H9 (cell line): ENCODE measurements at regions not wholly inside any gene's neighbourhood (a gene's known extent, or its start where the extent isn't known, plus 50 kb on each side); places are given as distances from the start of the nearest gene placed in this dataset.

ENCODE experiments used
- DNase-seq: peaks from one replicate; pipeline ENCODE4 v3.0.0-alpha.2; 2017
- H2AFZ ChIP-seq: one replicate; pipeline ENCODE4 v1.6.1; 2013; ENCODE audit warnings: mild to moderate bottlenecking, low read length, control low read depth, moderate library complexity
- H2AK5ac ChIP-seq: 2 replicates; pipeline ENCODE4 v1.6.1; 2013; ENCODE audit warnings: low read length, control low read depth, mixed read lengths; ENCODE audit not compliant: insufficient read length
- H2BK120ac ChIP-seq: one replicate; pipeline ENCODE4 v1.6.1; 2013; ENCODE audit warnings: low read depth, mild to moderate bottlenecking, low read length, control low read depth, inconsistent platforms; ENCODE audit not compliant: poor library complexity, severe bottlenecking
- H2BK12ac ChIP-seq: 2 replicates; pipeline ENCODE4 v1.6.1; 2013; ENCODE audit warnings: low read length, control low read depth, mixed read lengths, low read depth; ENCODE audit not compliant: insufficient read length
- H2BK15ac ChIP-seq: 2 replicates; pipeline ENCODE4 v1.6.1; 2013; ENCODE audit warnings: low read depth, low read length, control low read depth
- H2BK20ac ChIP-seq: one replicate; pipeline ENCODE4 v1.6.1; 2013; ENCODE audit warnings: low read depth, mild to moderate bottlenecking, low read length, control low read depth, inconsistent platforms; ENCODE audit not compliant: poor library complexity, severe bottlenecking
- H2BK5ac ChIP-seq: 2 replicates; pipeline ENCODE4 v1.6.1; 2013; ENCODE audit warnings: low read length, control low read depth, mixed read lengths; ENCODE audit not compliant: insufficient read length
- H3K14ac ChIP-seq: 2 replicates; pipeline ENCODE4 v1.6.1; 2013; ENCODE audit warnings: low read length, control low read depth; ENCODE audit not compliant: insufficient read depth
- H3K18ac ChIP-seq: 2 replicates; pipeline ENCODE4 v1.6.1; 2013; ENCODE audit warnings: low read depth, mild to moderate bottlenecking, mixed read lengths, low read length, control low read depth; ENCODE audit not compliant: insufficient read length
- H3K23ac ChIP-seq: 2 replicates; pipeline ENCODE4 v1.6.1; 2013; ENCODE audit warnings: low read length, control low read depth, mixed read lengths, low read depth; ENCODE audit not compliant: insufficient read length
- H3K23me2 ChIP-seq: 2 replicates; pipeline ENCODE4 v1.6.1; 2013; ENCODE audit warnings: low read depth, mild to moderate bottlenecking, mixed read lengths, low read length, control low read depth; ENCODE audit not compliant: insufficient read length, poor library complexity, severe bottlenecking
- H3K27ac ChIP-seq: 2 replicates; pipeline ENCODE4 v1.5.1; 2013; ENCODE audit warnings: low read length, control low read depth, mixed read lengths, low read depth; ENCODE audit not compliant: insufficient read length
- H3K27me3 ChIP-seq: 2 replicates; pipeline ENCODE4 v1.6.1; 2013; ENCODE audit warnings: low read length, control low read depth, inconsistent platforms; ENCODE audit not compliant: insufficient read depth
- H3K4ac ChIP-seq: 2 replicates; pipeline ENCODE4 v1.6.1; 2013; ENCODE audit warnings: low read depth, mild to moderate bottlenecking, control low read depth, inconsistent platforms, low read length, moderate library complexity
- H3K4me1 ChIP-seq: 2 replicates; pipeline ENCODE4 v1.6.1; 2013; ENCODE audit warnings: low read length, control low read depth, inconsistent platforms; ENCODE audit not compliant: insufficient read depth
- H3K4me2 ChIP-seq: 2 replicates; pipeline ENCODE4 v1.6.1; 2013; ENCODE audit warnings: low read length, control low read depth, mixed read lengths; ENCODE audit not compliant: insufficient read length, insufficient read depth
- H3K56ac ChIP-seq: 2 replicates; pipeline ENCODE4 v1.6.1; 2013; ENCODE audit warnings: low read depth, mild to moderate bottlenecking, mixed read lengths, low read length, control low read depth; ENCODE audit not compliant: insufficient read length
- H3K79me1 ChIP-seq: 2 replicates; pipeline ENCODE4 v1.6.1; 2013; ENCODE audit warnings: low read depth, mild to moderate bottlenecking, moderate library complexity, low read length, control low read depth, inconsistent platforms; ENCODE audit not compliant: insufficient read depth, poor library complexity, severe bottlenecking
- H3K79me2 ChIP-seq: 2 replicates; pipeline ENCODE4 v1.6.1; 2013; ENCODE audit warnings: low read length, control low read depth, inconsistent platforms; ENCODE audit not compliant: insufficient read depth
- H3K9ac ChIP-seq: 2 replicates; pipeline ENCODE4 v1.6.1; 2013; ENCODE audit warnings: low read length, control low read depth, mixed read lengths; ENCODE audit not compliant: insufficient read length; ENCODE audit errors: extremely low read depth
- H3K9me3 ChIP-seq: one replicate; pipeline ENCODE4 v1.6.1; 2013; ENCODE audit warnings: low read depth, low read length, inconsistent platforms; ENCODE audit not compliant: control insufficient read depth
- H3T11ph ChIP-seq: one replicate; pipeline ENCODE4 v1.6.1; 2013; ENCODE audit warnings: mild to moderate bottlenecking, low read length, control low read depth, inconsistent platforms
- H4K20me1 ChIP-seq: one replicate; pipeline ENCODE4 v1.6.1; 2013; ENCODE audit not compliant: control insufficient read depth, insufficient read length, insufficient read depth
- H4K5ac ChIP-seq: 2 replicates; pipeline ENCODE4 v1.6.1; 2013; ENCODE audit warnings: low read depth, mild to moderate bottlenecking, mixed read lengths, low read length, control low read depth; ENCODE audit not compliant: insufficient read length
- H4K8ac ChIP-seq: replicated peaks from 2 replicates; pipeline ENCODE4 v1.6.1; 2013; ENCODE audit warnings: low read length, control low read depth, mixed read lengths, low read depth; ENCODE audit not compliant: insufficient read length
- H4K91ac ChIP-seq: 2 replicates; pipeline ENCODE4 v1.6.1; 2013; ENCODE audit warnings: low read depth, mild to moderate bottlenecking, moderate library complexity, mixed read lengths, low read length, control low read depth; ENCODE audit not compliant: insufficient read length
- H3K27ac Mint-ChIP-seq, 3 experiments: 2 replicates in 2 of 3; 3 replicates in 1 of 3; pipeline ENCODE4 v1.8.0; 2020 to 2021; ENCODE audit warnings: mixed read lengths in 3 of 3, mild to moderate bottlenecking in 1 of 3, moderate library complexity in 1 of 3
- H3K27me3 Mint-ChIP-seq: 2 replicates; pipeline ENCODE4 v1.8.0; 2021; ENCODE audit warnings: low read depth, mild to moderate bottlenecking, moderate library complexity, mixed read lengths
- H3K36me3 Mint-ChIP-seq, 3 experiments: 2 replicates in 2 of 3; 3 replicates in 1 of 3; pipeline ENCODE4 v1.8.0; 2020 to 2021; ENCODE audit warnings: low read depth in 3 of 3, mixed read lengths in 3 of 3; ENCODE audit not compliant: insufficient read depth in 1 of 3
- H3K4me1 Mint-ChIP-seq, 2 experiments: 2 replicates each; pipeline ENCODE4 v1.8.0; 2020; ENCODE audit warnings: mixed read lengths in 2 of 2
- H3K4me3 Mint-ChIP-seq, 2 experiments: 2 replicates in 1 of 2; 3 replicates in 1 of 2; pipeline ENCODE4 v1.8.0; 2020 to 2021; ENCODE audit warnings: mild to moderate bottlenecking in 2 of 2, mixed read lengths in 2 of 2, moderate library complexity in 1 of 2
- H3K9me3 Mint-ChIP-seq, 2 experiments: 2 replicates in 1 of 2; 3 replicates in 1 of 2; pipeline ENCODE4 v1.8.0; 2020; ENCODE audit warnings: mild to moderate bottlenecking in 2 of 2, mixed read lengths in 2 of 2, moderate library complexity in 1 of 2
- CTCF ChIP-seq: fragments of 200-600 bp; sonication (generic); conservative IDR thresholded peaks from 3 replicates; pipeline ENCODE4 v1.8.0; 2021; ENCODE audit warnings: antibody characterized with exemption, mild to moderate bottlenecking
- WGBS: extraction: QIAGEN DNeasy Blood & Tissue Kit; methylation state at CpG from one replicate; pipeline ENCODE4 v1.1.7; 2013; ENCODE audit warnings: missing lambda C conversion rate, low lambda C conversion rate, mixed read lengths; ENCODE audit not compliant: insufficient read length; ENCODE audit errors: extremely low coverage; 5-methylcytosine and 5-hydroxymethylcytosine counted together

- no peak for DNase-seq
- no CpG with 5 or more reads among the region's 1 CpG for WGBS
- H3K9me3 Mint-ChIP-seq, result peaks cover 14 to 21% of the 10 kb centered on the region in 2 experiments; a peak in 4 of 5 replicates
These were observed 404.9 kb downstream of the LTN1 start for GRCh38 chr21:28587748-28588147.

More at GRCh38 chr21:28587748-28588147, 404.9 kb downstream of the LTN1 start:
- Mint-ChIP-seq H3K4me1 (peaks cover 31 to 37% of the 10 kb centered on the region in 2 experiments), H3K4me3 (no peak overlapping the region), H3K36me3 (peaks cover 0 to 14% (median 9%) of the 10 kb centered on the region in 3 experiments; a peak in 3 of 7 replicates), H3K27ac (no peak overlapping the region; a peak in 1 of 7 replicates), H3K27me3 (no peaks in the 10 kb centered on the region)
- H4K91ac ChIP-seq, result no peak overlapping the region
- H2BK12ac ChIP-seq, result no peak overlapping the region
- H3K9me3 ChIP-seq, result no peaks in the 10 kb centered on the region
- no peak overlapping the region for H3K23ac ChIP-seq
- no peak overlapping the region for H2AFZ ChIP-seq
- no peak overlapping the region for H2BK5ac ChIP-seq
- no peak for TF ChIP-seq CTCF
- H2AK5ac ChIP-seq, result no peak overlapping the region
- no peak overlapping the region for H2BK15ac ChIP-seq
- H3K14ac ChIP-seq, result no peak overlapping the region
- H3T11ph ChIP-seq, result no peak overlapping the region
- no peak overlapping the region for H3K18ac ChIP-seq
- no peak overlapping the region for H2BK20ac ChIP-seq
- no peak overlapping the region for H3K27ac ChIP-seq
- H3K4me1 ChIP-seq, result peaks cover 2% of the 10 kb centered on the region; the same call in 1 of the 2 replicates
- no peaks in the 10 kb centered on the region for H4K20me1 ChIP-seq
- no peaks in the 10 kb centered on the region for H3K79me2 ChIP-seq
- H2BK120ac ChIP-seq, result no peak overlapping the region
- H3K56ac ChIP-seq, result no peak overlapping the region
- H3K4ac ChIP-seq, result no peak overlapping the region
- H3K23me2 ChIP-seq, result no peaks in the 10 kb centered on the region
- H4K5ac ChIP-seq, result no peak overlapping the region
- no peak overlapping the region for H3K9ac ChIP-seq
- no peaks in the 10 kb centered on the region for H3K27me3 ChIP-seq
- no peak overlapping the region for H3K4me2 ChIP-seq
- no peak overlapping the region for H4K8ac ChIP-seq
- H3K79me1 ChIP-seq, result no peaks in the 10 kb centered on the region
